Fibroblast of skin of left biceps (primary cell): ENCODE measurements at regions not wholly inside any gene's neighbourhood (a gene's known extent, or its start where the extent isn't known, plus 50 kb on each side); places are given as distances from the start of the nearest gene placed in this dataset.

Experiments
- DNase-seq, 2 experiments: peaks; one replicate each; pipeline ENCODE4 v3.0.0-alpha.2; 2013; ENCODE audit warnings: low read depth in 2 of 2

DNA sequence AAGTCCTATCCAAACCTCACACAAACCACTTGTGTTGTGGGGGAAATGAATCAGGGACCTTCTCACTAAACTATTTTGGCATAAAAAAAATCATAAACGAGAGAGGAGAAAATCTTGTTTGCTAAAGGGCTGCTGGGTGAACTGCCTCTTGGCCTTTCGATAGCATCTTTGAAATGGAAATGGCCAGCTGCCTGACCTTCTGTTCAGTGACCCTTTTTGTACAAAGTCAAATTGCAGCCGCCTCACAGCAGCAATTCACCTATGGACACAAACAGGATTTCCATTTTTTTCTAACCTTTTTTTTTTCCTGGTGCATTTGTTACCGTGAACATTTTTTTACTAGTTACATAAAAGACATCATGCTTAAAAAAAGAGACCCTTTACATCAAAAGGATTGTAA is 89.0 kb upstream of the ONECUT1 start:
- DNase-seq, result no peak

DNA sequence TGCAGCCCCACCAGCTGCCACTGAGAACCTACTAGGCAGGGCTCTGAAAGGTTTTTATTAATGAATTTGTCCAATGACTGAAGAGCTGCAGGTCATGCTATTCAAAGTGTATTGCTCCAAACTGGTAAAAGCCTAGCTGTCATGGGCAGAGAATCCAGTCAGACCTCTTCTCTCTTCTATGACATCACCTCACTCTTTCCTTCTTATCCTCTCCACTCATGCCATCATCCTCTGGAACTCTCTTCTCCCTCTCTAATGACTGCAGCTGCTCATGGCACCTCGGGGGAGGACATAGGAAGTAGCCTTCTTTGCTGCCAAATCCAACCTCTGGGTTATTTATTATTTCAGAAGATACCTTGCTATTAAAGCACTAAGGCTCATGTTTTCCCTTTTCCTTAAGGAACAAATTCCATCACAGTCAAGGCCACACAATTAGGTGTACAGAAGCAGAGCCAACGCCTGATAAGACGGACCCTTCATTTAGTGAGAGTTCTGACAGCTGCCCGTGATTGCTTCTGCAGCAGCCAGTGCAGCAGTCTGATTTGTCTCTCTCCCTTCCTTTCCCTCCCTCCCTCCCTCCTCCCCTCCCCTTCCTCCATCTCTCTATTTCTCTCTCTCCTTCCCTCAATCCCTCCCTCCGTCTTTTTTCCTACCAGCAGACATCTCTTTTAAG is 87.0 kb upstream of the ONECUT1 start:
- DNase-seq, result no peak

DNA sequence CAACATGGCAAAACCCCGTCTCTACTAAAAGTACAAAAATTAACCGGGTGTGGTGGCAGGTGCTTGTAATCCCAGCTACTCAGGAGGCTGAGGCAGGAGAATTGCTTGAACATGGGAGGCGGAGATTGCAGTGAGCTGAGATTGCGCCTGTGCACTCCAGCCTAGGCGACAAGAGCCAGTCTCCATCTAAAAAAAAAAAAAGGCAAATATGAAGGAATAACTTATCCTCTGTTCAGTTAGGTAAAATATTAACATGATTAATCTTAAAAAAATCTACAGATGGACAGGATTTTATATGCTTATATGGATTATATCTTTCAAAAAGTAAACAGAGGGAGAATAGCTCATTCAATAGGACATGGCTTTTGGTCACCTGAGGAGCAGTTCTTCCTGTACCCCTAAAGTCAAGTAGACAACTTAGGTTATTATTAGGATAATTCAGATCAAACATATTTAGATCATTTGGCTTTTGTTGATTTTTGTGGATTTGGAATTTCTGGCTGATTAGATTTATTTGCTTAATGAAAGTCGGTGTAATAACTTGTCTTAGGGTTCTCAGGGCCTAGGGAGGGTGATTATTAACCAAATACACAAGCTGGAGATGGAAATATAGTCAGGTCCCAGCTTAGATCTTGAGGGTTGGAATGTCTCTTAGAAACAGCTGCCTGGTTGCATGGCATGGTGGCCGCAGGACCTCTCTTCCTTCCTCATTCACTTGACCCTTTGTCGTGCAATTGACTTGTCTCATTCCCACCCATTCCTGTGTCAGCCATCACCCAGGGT is 82.1 kb upstream of the ONECUT1 start:
- DNase-seq, result no peak

DNA sequence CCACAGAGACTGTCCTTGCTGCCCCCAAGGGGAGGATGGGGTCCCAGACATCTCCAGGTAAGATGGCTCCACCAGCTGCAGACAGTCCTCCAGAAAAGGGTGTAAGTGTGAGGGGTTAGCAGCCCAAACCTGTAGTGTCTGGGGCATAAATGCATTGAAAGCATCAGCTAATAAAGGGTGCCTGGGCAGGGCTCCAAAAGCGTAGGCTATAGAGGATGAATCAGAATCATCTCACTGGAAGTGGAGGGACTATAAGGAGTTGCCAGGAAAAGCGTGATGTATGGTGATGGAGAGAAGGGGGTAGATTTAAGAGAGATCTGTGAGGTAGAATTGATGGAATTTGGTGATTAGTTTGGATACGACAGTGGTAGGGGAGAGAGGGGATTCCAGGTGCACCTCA is 79.9 kb upstream of the ONECUT1 start:
- no peak for DNase-seq

DNA sequence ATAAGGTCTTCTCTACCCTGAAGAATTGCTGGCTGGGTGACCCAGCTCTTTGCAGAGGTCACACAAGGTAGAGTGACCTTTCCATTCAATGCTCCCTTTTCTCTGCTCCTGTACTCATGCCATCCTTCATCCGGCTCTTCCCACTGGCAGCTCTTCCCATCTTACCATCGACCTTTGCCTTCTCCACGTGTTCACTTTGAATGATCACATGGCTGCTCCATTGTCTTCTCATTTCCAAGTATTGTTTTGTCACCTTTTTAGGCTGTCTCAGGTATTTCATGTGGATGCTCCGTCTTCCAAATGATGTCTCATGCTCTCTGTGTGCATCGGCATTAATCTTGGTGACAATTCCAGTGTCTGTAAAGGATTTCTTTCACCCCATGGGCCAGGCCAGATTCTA is 76.6 kb upstream of the ONECUT1 start:
- DNase-seq, result no peak

DNA sequence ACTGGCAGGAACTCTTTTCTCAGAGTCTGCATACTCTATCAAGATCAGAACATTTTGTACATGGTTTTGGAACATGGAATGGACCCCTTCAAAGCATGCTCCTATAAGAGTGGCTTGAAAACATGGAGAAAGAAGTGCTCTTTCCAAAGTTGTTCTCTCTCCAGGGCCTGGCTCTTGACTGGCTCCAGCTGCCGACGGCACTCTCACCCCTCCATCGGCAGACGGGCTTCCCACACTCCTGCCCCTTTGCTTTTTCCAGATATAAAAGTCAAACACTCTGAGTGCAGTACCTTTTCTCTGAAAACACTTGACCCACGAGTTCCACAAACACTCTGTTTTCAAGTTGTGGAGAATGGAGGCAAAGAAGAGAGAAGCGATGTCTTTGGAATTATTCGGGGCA is 72.5 kb upstream of the ONECUT1 start:
- no peak for DNase-seq

DNA sequence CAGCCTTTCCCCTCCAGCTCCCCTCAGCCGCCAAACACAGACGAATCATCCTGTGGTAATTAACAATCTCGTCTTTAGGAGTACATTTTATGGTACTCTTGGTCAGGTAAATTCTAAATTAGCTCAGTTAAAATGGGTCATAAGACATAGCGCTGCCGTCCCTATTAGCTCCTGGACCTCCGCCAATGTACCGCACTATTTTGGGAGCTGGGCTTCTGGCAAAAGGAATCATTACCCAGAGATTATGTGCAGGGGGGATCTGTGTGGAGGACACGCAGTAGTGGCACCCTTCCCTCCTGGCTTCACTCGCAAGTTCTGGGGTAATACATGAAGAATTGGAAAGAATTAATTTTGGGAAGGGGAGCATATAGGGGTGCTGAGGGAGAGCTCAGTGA is 68.6 kb upstream of the ONECUT1 start:
- DNase-seq, result no peak

DNA sequence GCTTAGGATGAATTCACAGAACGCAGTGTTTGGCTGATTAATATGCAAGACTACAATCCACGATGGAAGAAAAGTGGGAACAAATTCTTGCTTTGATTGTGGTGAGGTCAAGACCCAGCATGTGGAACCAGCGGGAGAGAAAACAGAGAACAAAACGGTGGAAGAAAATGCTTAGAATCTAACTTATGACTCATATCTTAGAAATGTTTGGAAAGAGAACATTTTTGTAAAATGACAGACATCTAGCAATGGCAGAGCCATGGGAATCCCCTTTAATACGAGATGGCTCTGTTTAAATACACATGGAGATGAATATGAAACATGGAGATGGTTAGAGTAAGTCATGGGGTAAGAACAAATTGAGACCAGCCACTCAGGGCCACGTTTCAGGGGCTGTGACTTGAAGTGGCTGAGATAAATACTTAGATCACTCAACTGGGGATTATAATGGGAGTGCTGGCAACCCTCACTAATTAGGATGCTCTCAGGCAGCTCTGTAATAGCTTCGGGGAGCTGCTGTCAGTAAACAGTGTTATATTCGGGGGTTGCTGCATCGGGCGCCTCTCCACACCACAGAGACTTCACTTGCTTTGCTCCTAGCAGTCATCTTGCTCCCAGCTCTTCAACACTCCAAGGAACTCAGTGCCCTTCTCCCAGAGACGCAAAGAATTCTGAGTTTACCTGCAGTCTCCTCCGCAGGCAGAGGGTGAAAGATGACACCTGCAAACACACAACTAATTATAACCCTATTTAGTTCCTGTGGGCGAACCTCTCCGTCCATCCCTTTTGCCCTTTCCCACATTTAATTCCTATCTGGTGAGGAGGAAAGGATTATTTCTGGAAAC is 68.0 kb upstream of the ONECUT1 start:
- DNase-seq, result no peak

DNA sequence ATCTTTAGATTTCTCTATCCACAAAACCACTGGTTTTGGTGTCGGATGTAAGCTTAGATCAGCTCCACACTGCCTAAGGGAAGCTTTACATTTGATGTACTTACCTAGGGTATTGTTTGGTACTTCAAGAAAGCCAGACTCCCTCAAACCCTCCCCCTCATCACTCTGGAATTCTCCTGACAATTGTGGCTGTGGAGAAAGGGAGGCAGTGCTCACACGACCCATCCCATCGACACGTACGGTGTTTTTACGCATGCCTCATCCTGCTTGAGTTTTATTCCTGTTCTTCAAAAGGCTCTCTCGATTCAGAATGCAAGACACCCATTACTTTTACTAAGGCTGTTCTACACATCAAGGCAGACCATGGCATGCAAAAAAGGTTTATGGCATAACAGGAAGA is 67.3 kb upstream of the ONECUT1 start:
- DNase-seq, result no peak

DNA sequence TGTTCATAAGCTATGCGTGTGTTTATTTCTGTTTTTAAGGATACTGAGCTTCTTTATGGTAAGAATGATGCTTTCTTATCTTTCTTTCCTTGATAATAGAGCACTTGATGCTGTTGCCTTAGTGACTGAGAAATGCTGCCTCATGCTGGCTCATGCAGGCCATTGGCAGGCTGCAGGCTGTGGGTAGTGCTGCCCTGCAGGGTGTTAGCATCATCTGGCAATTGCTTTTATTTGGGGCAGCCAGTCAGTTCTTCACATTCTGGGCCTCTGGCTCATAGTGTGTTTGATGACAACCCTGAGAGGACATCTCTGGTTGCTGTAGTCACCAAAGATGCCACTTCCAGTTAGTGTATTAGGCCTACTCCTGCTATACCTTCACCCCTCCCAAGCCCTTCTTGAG is 66.2 kb upstream of the ONECUT1 start:
- no peak for DNase-seq

DNA sequence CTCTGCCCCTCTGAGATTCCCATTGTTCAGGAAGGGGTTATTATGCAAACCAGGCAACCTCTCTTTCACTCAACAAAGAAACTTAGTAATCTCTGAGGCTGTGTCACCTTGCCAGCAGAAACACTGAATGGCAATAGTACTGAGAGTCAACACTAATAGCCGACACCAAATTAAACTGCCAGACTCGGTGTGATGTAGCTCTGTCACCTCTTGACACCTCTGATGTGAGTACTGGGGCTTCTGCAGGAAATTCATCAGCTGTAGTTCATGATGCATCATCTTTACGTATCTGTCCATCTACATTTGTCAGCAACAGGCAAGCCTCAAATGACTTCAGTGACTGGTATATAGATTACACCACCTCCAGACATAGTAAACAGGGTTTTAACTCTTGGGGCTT is 65.0 kb upstream of the ONECUT1 start:
- DNase-seq, result no peak

DNA sequence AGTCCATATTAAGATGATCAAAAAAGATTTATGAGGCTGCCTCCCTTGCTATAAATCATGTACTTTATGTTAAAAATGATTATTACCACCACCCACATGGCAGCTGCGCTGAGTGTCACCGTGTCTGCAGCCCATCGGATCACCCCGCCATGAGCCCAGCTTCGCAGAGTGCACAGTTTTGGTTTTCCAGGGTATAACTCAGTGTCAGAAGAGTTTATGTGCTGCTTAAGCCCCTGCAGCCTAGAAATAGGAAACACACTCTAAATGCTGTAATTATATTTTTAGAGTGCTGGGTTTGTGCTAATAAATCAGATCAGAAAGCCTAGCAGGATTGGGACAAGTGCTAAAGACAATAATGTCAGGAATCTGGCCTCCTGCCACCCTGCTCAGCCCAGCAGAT is 54.7 kb upstream of the ONECUT1 start:
- no peak for DNase-seq
